ENCODE measurements at regions not wholly inside any gene's neighbourhood (a gene's known extent, or its start where the extent isn't known, plus 50 kb on each side); places are given as distances from the start of the nearest gene placed in this dataset.

DNA sequence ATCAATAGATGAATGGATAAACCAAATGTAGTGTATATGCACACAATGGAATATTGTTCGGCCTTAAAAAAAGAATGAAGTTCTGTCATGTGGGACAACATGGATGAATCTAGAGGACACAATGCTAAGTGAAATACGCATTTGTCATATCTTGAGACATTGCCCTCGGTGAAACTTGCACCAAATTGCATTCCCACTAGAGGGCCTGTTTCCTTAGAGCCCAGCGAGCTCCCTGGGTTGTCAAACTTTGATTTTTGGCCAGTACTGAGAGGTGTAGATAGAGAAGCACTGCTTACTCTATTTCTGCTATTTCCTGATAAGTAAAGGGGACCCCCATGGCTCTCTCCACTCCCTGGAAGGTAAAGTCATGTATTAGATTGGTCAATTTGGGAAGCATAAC lies 157.1 kb downstream of the GPAM start:
- ATAC-seq: no peak
- no peak for DNase-seq
- intact Hi-C loops (cut with micrococcal nuclease): no loop called here

DNA sequence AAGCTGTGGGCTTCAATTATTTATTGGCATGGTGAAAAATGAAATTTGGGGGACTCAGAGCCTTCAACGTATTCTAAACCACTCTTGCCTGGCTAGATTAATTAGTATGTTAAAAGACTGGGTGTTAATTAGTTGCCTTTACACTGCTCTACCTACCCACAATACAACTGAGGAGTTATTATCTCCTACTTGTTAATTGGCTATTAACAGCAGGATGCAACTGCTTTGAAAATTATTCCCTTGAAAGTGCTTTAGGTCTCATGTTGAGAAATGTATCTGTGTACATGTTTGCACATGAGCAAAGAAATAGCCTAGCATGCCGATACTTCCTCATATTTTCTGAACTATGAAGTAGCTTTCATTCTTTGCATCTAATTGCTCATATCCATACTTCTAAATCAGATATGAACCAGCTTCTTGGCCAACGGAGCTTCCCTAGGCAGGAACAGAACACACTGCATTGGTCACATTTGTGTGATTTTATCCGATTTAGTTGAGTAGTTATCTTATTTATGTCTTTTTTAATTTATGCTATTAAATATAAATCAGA lies 155.8 kb downstream of the GPAM start:
- intact Hi-C loops (cut with micrococcal nuclease): no loop called here
- DNase-seq (no peak), ATAC-seq (no peak)

DNA sequence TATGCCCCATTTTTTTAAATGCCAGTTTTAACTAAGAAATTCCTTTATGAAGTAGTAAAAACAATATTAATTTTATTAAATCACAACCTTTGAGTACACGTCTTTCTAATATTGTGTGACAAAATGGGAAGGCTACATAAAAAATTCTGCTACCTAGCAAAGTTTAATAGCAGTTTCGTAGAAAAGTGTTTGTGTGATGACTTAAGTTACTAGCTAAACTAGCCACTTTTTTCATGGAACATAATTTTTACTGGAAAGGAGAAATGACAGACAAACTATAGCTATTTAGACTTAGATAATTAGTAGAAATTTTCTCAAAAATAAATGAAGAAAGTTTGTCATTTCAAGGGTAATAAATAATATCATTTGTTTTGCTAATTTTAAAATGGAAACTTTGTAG lies 153.1 kb downstream of the GPAM start:
- ATAC-seq: no peak
- intact Hi-C loops (cut with micrococcal nuclease): no loop called here
- no peak for DNase-seq

DNA sequence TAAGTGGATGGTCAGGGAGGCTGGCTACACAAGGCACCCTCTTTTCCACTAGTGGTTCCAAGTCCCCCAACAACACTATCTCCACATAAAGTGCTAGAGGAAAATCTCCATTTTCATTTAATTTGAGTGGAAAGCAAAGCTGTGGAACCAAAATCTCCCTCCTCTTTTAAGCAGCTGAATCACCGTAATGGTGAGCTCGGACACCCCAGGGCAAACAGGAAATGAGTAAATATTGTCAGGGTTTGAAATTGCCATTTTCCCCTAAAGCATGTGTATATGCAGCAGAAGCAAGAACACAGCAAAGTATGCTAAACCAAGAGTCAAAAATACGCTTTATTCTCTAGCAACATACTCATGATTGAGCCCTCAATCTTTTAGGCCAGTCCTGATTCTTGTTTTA lies 143.7 kb downstream of the GPAM start:
- intact Hi-C loops (cut with micrococcal nuclease): no loop called here
- no peak for ATAC-seq

DNA sequence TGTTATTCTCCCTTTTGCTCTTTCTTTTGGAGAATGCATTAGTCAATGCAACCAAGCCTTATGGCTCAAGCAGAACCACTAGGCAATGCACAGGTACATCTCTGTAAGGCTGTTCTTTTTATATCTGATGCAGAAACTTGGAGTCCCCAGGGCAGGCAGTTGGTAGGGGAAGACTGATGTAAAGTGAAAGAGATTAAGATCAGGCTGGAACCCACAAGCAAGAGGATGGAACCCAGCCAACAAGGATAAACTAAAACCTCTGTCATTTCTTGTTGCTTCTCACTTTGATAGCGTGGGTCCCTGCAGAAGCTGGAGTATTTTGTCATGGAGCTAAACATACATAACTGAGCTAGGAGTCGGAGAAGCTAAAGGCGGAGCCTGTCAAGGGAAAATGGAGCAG lies 142.9 kb downstream of the GPAM start:
- DNase-seq (no peak), ATAC-seq (no peak)
- intact Hi-C loops (cut with micrococcal nuclease): no loop called here

More for the DNA sequence above, 143.7 kb downstream of the GPAM start:
- DNase-seq: no peak

DNA sequence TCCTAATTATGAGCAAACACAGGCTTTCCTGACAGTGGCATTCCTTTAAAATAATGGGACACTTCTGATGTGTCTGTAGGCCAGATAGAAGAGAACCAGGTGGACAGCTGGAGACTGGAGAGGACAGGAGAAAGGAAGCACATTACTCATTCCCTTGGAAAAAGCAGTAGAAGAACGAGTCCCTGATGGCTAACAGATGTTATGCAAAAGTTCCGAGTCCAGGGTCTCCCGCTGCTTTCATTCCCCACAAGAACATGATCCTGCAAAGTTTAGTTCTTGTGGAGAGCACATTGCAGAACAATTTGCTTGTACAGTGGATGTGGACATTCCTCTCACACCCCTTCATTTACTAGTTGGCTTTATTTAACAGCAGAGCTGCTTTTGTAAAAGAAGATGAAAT lies 137.6 kb downstream of the GPAM start:
- intact Hi-C loops (cut with micrococcal nuclease): no loop called here
- ATAC-seq (no peak), DNase-seq (no peak)

DNA sequence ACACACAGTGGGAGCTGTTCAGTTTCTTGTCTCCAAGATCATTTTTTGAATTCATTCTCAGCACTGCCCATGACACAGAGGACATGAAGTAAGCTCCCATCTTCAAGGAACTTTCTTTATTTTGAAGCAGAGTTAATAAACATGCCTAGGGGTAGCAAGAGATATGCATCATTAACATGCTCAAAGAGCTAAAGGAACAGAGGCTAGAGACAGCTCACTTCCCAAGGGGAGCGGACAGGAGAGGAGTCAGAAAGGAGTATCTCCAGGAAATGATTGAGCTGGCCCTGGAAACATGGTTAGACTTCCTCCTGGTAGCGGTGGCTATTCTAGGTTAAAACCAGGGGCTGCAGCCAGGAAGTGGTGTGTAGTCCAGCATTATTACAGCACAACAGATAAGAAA lies 135.9 kb downstream of the GPAM start:
- DNase-seq (no peak), ATAC-seq (no peak)
- intact Hi-C loops (cut with micrococcal nuclease): no loop called here

DNA sequence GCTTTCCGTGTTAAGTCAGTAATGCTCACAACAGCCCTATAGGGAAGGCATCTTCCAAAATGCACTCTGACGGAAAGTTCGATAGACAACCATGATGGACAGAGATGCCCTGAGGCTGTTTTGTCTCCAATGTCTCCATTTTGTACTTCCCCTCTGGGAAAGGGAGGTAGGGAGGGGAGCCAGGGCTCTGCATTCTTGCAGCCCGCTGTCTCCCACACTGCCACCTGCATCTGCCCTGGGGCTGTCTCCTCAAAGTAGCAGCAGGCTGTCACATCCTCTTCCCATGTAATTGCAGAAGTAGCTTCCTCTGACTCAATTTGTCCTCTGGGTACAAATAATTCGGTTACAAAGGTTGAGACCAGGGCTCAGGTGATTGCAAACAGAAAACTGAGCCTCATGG lies 131.4 kb downstream of the GPAM start:
- DNase-seq (no peak), ATAC-seq (no peak)
- intact Hi-C loops (cut with micrococcal nuclease): no loop called here

DNA sequence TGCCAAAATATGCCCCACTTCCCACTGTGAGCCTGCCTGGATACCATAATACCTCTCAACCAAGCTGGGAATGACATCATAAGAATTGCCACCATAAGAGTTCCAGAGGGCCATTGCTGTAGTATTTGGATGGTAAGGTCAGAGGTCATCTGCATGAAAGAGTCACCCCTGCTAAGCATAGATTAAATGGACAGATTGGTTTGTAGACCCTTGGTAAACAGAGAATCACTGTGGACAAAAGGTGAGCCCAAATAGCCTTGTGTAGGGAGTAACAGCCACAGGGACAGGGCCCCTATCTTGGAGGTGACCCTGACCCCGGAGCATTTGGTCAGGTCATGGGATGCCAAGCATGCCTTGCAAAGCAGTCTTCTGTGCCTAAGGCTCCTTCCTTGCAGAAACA lies 129.7 kb downstream of the GPAM start:
- DNase-seq: no peak
- intact Hi-C loops (cut with micrococcal nuclease): no loop called here
- no peak for ATAC-seq

DNA sequence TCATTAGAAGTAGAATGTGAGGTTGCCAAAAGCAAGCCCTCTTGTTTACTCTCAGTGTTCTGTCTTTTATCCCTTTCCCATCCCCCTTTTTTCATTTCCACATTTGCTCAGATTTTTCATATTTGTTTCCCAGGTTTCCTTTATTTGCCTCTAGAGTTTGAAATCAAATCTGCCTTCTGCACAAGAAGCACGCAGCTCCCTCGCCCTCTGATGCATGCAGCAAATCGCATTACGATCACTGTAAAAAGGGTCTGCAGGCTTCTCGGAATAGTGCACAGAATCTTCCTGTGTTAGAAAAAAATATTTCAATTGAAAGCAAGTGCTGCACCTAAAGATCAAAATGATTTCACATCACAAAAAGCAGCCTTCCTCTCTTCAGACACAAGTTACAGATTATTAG lies 129.0 kb downstream of the GPAM start:
- DNase-seq (no peak), ATAC-seq (no peak)
- intact Hi-C loops (cut with micrococcal nuclease): no loop called here

DNA sequence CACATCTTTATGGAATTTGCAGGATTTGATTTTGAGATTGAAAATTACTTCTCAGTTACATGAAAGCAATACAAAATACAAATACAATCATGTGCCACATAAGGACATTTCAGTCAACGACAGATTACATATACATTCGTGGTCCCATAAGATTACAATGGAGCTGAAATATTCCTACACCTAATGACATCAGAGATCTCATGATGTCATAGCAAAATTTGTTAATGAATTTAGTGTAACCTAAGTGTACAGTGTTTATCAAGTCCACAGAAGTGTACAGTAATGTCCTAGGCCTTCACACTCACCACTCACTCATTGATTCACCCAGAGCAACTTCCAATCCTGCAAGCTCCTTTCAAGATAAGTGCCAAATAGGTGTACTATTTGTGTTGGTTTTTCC lies 126.5 kb downstream of the GPAM start:
- intact Hi-C loops (cut with micrococcal nuclease): no loop called here
- no peak for ATAC-seq
- DNase-seq: no peak

DNA sequence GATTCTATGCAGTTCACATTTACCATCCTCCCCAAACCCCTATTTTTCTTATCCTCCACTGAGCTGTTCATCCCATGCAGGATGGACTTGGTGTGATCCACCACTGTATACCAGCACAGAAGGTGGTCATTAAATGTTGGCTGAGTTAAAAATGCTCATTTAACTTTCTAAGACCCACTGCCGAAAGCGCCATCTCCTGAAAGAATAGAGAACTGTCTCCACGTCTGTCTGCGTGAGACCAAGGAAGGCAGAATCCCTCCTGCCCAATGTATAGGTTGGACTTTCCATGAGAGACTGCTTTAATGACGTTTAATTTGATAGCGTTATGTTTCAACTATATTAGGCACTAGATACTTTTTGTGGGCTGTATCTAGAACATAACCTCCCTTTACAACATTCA lies 124.3 kb downstream of the GPAM start:
- intact Hi-C loops (cut with micrococcal nuclease): no loop called here
- no peak for ATAC-seq
- no peak for DNase-seq

DNA sequence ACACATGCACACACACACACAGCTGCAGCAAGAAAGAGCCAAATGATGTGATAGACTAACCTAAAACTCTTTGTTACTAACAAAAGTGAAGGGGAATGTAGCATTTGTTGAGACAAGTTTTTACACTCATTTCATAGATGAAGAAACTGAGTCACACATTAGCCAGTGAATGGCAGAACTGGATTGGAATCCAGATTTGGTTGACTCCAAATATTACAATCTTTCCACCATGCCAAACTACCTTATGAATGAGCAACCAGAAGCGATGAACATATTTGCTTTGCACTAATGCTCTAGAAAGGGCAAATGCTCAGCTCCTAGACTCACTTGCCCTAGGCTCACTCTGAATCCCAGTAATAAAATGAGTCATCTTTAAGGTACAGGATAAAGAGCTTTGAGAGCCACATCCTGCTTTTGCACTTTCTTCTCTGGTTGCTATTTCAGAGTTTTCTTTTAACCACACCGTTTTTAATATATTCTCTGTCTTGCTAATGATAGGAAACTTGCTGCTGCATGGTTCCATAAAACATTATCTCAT lies 111.9 kb downstream of the GPAM start:
- ATAC-seq (no peak), DNase-seq (no peak)
- intact Hi-C loops (cut with micrococcal nuclease): no loop called here

DNA sequence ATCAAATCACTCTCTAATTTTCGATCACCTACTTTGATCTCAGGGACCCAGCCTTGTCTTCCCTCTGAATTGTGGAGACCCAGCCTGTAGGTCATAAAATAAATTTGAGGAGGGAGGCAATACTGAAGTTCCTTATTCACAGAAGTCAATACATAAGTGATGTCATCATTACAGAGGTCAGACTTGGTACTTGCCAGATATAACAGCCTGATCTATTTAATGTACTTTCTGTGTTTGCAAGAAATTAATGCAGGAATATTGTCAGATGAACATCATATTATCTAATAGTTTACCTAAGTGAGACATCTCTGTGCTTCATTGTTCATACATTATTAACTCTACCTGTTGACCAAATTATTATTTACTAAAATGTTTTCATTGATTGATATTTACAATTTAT lies 105.6 kb downstream of the GPAM start:
- DNase-seq: no peak
- intact Hi-C loops (cut with micrococcal nuclease): no loop called here
- no peak for ATAC-seq

DNA sequence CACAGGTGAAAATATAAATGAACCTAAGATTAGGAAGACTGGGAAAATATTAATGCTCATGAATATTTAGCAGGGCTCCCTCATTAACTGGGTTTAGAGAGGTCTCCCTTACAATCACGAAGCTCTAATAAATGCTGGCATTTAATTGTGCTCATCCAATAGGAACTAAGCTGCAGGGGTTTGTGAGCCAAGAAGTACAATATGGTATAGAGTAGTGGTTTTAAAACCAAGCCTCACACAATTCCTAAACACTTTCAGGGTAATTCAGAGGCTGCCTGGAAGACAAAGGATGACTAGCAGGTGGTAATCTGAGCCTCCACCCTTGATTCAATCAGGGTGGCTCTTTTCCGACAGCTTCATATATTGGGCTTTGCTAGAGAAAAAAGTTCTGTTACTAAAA lies 103.3 kb downstream of the GPAM start:
- ATAC-seq (no peak), DNase-seq (no peak)
- intact Hi-C loops (cut with micrococcal nuclease): no loop called here

DNA sequence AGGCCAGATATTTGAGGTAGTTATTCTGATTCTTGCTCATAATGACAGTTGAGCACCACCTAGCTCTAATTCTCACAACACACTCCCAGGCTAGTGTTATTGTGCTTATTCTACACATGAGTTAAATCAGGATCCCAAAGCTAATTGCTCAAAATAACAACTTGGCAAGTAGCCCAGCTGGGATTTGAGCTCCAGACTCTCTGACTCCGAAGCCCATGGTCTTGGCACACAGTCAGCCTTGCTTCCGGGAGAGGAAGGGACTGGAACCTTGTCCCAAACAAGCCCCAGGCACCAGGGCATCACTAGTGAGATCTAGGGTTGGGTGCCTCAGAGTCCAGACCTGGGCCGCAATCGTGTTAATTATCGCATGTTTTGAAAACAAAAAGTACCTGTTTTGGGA lies 101.4 kb downstream of the GPAM start:
- DNase-seq (peak; percentile 37), ATAC-seq (peak; percentile 47)
- intact Hi-C loops (cut with micrococcal nuclease): no loop called here

DNA sequence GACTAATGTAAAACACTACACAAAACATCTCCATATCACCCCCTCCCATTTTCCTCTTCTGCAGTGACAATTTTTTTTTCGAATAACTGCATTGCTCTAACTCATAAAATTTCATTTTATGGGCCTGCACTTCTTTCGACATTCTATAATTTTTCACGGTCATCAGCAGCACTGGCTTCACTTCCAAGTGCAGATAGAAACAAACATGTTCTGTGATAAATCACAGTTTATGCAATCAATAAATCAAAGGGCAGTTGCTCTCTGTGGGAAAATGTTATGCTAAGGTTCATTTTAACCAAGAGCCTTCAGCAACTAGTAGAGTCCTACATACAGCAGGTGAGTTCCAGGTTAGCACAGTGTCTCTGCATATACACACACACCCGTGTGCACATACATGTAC lies 100.1 kb downstream of the GPAM start:
- no peak for ATAC-seq
- DNase-seq: no peak
- intact Hi-C loops (cut with micrococcal nuclease): no loop called here

DNA sequence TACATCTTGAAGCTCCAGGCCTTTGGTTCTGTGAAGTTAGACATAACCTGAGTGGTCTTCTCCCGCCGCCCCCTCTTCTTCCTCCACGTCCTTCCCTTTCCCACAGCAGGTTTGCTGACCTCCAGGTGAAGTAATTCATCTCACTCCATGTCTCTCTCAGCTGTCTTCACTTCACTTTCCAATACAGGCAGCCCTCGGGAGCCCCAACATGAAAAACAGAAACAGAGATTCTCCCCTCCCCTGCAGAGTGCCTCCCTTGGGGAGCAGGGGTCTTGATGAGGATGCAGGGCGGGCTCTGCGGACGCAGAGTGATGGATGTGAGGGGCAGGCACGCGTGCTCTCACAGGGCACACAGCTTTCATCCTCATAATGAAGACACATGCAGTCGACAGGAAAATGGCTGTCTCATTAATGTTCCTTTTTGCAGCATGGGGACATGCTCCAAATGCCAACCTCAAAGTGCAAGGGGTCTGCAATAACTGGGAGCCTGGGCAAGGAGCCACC lies 95.6 kb downstream of the GPAM start:
- intact Hi-C loops (cut with micrococcal nuclease): no loop called here
- ATAC-seq: no peak
- DNase-seq: no peak

DNA sequence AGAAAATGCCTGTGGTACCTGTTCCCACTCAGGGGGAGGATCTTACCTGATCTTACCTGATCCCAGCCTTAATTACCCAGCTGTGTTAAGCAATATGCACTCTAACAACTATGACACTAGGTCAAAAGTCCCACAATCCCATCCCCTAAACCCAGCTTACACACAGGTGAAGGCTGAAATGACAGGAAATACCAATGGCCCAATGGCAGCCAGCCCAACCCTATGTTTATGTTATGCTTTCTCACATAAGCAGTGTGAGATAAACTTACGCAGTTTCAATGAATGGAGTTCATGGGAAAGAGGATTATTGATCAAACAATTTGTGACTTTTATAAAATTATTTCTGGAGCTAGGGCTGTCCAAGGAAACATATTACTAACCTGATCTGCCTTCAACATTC lies 91.9 kb downstream of the GPAM start:
- DNase-seq: no peak
- intact Hi-C loops (cut with micrococcal nuclease): no loop called here
- ATAC-seq: no peak

DNA sequence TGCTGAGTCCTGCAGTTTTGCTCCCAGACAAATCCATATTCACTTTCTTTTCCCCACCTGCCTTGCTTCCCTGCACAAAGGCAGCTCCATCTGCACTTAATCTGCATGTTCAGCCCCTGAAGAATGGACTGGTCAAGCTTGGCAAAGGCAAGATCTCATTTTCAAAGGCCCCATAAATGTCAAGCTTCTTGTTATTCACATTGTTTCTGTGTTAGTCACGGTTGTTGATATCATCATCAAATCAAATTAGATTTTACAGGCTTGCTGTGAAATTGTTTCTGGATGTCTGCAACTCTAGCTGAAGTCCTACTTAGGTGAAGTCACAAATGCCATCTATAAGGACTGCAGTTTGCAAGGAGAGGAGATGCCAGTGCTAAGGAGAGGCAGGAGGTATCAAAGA lies 91.0 kb downstream of the GPAM start:
- intact Hi-C loops (cut with micrococcal nuclease): no loop called here
- DNase-seq (no peak), ATAC-seq (no peak)

DNA sequence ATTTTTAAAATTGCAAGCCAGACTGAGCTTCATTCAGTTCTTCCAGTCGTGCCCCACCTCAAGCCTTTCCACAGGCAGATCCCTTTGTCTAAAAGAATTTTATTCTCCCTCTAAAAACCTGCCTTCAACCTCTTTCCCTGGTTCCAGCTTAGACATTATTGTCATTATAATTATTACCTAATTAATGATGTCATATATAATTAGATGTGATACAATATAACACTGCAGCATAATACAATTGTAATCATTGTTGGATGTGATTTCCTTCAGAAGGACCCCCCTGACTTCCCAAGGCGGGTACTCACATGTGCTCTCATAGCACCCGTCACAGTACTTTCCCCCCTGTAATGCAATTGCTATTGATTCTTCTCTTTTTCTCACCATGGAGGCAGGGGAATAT lies 88.6 kb downstream of the GPAM start:
- DNase-seq (no peak), ATAC-seq (no peak)
- intact Hi-C loops (cut with micrococcal nuclease): no loop called here

DNA sequence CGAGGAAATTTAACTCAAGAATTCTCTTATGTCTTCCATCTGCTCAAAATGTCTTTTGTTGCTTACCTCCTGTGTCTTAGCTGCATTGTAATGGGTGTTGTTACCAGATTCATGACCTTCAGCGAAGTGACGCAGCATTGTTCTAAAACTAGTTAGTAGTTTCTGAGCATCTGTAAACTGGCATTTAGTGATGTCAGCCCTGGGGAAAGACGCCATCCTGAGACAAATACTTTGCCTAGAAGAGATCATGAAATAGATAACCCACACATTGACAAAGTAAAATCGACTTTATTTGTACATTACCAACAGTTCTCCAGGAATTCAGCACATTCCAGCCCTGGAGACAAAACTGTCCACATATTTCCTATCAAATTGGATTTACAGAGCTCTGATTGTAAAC lies 87.8 kb downstream of the GPAM start:
- intact Hi-C loops (cut with micrococcal nuclease): no loop called here
- no peak for DNase-seq
- ATAC-seq: no peak
